ENCODE measurements at regions not wholly inside any gene's neighbourhood (a gene's known extent, or its start where the extent isn't known, plus 50 kb on each side); places are given as distances from the start of the nearest gene placed in this dataset.

- TF ChIP-seq EZH2 (IDR thresholded peaks at IDR 0.05; ENCODE audit: borderline replicate concordance), result no peak
- TF ChIP-seq CTCF (IDR thresholded peaks at IDR 0.05; ENCODE audit: poor library complexity), result no peak
Observed at GRCh38 chr2:128772671-128773070, 454.0 kb upstream of the HS6ST1 start.
